ENCODE measurements at regions not wholly inside any gene's neighbourhood (a gene's known extent, or its start where the extent isn't known, plus 50 kb on each side); places are given as distances from the start of the nearest gene placed in this dataset.
"Not testable (repeated sequence)": the region's sequence is repeated elsewhere in the genome, so short reads cannot be mapped to it uniquely, and the experiment has no call there.

DNA sequence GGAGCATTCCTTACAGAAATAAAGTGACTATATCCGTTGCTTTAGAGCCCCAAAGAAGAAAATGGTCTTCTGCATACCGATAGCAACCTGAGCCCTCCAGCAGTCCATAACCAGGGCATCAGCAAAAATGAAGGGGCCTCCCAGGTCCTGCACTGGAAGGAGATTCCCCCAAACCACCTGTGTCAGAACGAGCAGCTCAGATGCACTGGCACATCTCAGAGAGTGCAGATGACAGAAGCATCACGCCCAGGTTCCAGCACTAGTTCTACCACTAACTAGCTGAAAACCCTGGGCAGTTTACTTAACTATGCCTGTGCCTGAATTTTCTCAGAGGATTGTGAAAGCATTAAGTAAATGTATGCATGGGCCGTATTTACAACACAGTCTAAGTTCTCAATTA is 466.7 kb upstream of the MYT1L start:
- no peak for DNase-seq (ENCODE audit: low read depth)

DNA sequence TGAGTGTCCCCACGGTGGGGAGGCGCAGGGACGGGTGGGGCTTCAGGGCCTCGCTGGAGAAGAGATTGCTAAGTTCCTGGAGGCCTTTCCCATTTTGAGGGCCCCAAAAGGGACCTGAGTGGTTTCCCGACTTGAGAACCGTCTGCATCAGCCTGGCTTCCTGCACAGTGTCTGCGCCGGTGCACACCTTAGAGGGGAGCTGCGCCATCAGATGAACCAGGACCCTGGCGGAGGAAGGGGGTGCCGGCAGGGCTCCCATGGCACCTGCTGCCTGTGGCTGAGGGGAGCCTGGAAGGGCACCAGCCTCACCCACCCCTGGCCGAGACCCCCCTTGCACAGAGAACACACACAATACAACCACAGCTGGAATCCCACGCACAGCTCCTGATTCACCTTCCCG is 465.1 kb upstream of the MYT1L start:
- DNase-seq (ENCODE audit: low read depth) = no peak

DNA sequence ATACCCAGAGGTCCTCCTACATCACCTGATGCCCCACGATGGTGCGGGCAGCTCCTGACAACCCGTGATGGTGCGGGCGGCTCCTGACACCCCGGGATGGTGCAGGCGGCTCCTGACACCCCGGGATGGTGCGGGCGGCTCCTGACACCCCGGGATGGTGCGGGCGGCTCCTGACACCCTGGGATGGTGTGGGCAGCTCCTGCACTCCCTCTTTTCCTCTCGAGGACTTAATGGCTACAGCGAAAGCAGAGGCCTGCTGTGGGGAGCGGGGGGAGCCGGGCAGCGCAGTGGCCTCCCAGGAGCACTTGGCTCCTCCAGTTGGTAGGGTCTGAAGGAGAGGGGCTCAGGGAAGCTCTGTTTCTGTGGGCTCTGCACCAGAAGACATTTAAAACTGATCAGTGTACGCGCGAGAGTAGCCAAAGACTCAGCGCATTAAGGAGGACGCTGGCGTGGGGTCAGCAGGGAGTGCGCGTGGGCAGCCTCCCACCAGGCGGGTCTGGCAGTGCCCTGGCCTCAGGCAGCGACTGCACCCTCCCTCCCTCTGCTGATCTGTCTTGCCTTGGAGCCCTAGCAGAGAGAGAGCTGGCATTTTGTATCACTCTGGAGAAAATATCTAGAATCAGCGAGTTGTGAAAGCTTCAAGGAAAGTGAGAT is 464.5 kb upstream of the MYT1L start:
- no peak for DNase-seq (ENCODE audit: low read depth)

DNA sequence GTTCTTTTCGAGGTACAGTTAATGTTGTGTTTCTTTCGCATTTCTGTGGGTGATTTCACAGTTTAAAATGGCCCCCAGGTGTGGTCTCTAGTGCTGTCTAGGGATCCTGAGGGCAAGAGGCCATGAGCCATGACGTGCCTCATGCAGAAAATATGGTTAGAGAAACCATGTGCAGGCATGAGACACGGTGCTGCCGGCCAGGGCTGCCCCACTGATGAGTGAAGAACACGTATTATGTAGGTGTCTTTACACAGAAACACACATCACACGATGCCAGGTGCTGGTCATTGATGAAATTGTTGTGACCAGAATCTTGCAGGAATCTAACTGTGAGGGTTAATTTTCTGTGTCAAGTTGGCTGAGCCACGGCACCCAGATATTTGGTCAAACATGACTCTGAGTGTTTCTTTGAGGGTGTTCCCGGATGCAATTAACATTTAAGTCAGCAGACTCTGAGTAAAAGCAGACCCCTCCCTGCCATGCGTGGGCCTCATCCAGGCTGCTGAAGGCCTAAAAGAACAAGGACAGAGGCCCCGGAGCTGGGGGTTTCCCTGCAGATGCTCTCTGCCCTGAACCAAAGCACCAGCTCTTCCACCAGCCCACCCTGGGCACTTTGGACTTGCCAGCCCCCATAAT is 463.0 kb upstream of the MYT1L start:
- DNase-seq (ENCODE audit: low read depth) = no peak

DNA sequence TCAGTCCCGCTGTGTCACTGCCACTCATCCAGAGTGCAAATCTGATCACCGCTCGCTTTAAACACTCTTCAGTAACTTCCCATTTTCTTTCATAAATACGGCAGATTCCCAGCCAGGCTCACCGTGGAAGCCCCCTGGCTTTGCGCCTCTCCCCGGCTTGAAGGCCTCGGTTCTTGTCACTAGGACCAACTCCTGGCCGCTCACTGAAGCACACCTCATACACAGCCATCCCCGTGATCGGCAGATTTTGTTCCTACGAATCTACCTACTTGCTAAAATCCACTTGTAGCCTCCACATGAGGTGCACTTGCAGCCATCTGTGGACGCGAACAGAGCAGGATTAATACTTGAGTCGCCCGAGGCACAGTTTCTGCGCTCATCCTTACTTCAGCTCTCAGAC is 462.4 kb upstream of the MYT1L start:
- no peak for DNase-seq (ENCODE audit: low read depth)

DNA sequence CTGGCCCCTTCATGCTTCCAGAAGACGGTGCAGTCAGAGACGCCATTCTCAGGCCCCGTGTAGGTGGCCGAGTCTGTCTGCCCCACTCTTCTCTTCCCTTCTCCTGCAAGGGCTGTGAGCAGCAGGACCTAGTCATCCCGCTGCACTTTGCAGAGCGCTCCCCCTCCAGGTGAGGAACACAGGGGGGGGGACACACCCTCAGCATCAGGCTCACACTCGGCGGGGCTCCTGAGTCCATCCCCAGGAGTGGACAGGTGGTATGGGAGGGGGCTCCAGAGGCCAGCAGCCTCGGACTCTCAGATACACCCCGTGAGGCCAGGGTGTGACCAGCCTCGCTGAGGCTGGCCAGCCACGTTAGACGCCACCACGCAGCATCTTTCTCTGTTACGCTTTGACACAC is 460.5 kb upstream of the MYT1L start:
- no peak for DNase-seq (ENCODE audit: low read depth)

DNA sequence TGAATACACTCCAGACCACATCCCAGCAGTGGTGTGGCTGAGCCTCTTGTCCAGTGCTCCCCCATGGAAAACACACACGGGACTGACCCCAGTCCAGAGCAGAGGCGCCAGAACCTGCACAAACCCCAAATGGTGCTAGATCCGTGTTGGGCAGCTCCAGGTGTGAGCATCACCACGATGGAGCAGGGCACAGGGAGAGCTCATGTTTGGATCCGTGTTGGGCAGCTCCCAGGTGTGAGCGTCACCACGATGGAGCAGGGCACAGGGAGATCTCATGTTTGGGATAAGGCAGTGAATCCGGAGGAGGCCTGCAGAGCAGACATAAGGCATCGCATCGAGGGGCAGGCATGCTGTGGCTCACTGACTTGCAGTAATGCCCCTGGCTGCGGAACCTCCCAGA is 460.0 kb upstream of the MYT1L start:
- no peak for DNase-seq (ENCODE audit: low read depth)

DNA sequence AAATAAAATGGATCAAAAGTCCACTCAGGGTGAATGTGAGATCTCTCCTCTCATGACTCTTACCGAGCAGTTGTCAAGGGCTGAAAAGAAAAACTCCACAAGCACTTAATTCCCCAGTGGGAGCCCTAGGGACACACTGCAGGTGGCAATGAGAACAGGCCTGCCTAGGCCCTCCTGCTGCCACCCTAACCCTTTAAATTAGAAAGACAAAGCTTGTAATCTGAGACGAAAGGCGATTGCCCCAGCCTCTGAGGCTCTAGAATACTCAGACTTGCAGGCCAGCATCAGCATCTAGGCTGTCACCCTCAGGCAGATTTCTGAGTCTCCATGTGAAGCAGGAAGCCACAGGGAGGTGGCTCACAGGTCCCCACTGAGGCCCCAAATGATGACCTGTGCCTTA is 457.0 kb upstream of the MYT1L start:
- DNase-seq (ENCODE audit: low read depth) = no peak

DNA sequence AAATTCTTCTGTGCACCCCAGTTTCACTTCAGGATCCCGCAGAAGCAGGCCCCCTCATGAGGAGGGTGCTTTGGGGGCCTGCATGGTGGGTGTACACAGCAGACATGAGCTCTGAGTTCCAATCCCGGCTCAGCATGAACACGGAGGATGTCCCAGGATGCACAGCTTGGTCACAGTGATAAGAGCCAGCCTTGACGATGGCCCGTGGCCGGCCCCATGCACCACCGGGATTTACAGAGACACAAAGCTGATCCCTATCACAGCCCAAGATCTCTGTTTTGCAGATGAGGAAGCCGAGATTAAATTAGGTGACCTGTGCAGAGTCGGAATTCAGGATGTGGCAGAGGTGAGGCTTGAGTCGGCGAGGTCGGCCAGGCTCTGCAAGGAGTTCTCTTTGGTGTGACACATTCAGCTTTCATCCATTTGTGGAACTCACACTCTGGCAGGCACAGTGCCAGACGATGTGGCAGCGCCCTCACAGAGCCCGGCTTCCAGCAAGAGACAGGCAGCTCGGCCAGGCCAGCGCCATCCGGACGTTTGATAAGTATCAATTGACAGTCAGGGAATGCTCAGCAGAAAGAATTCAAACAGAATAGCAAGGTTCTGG is 456.3 kb upstream of the MYT1L start:
- DNase-seq (ENCODE audit: low read depth) = no peak

DNA sequence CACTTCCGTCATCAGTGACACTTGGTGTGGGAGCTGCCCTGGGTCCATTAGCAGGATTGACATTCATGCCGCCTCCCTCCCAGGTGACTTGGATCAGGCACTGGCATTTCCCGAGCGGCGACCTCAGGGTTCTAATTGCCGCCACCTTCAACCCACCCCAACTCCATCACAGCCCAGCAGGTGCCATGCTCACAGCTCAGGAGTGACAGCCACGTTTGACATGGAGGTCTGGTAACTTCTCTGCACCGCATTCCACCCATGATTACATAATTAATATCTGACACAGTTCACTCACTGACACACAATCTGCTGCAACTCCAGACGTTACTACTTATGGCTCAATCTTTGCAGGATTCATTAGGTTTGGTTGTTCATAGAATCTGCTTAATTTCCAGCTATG is 450.9 kb upstream of the MYT1L start:
- no peak for DNase-seq (ENCODE audit: low read depth)

DNA sequence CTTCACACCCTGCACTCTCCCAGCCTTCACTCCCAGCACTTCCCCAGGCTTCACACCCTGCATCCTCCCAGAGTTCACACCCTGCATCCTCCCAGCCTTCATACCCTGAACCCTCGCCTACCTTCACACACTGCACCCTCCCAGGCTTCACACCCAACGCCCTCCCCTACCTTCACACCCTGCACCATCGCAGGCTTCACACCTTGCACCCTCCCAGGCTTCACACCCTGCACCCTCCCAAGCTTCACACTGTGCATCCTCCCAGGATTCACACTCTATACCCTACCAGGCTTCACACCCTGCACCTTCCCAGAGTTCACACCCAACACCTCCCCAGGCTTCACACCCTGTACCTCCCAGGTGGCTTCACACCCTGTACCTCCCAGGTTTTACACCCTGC is 448.7 kb upstream of the MYT1L start:
- DNase-seq (ENCODE audit: low read depth) = no peak

DNA sequence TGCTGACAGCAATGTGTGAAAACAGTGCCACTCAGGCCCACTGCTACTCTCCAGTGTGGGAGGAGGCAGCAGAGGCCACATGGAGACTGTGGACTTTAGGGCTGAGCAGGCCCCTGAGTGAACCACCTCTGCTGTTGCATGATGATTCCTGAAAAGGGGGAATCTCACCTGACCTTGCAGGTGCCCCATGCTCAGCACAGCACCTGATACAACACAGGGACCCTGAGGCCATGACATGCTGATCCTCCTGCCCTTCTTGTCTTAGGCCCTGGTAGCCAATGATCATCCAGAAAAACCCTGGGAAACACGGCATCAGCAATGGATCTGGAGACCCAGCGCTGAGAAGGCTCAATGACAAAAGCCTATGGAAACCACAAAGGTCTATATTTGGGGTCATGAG is 446.8 kb upstream of the MYT1L start:
- DNase-seq (ENCODE audit: low read depth) = no peak

DNA sequence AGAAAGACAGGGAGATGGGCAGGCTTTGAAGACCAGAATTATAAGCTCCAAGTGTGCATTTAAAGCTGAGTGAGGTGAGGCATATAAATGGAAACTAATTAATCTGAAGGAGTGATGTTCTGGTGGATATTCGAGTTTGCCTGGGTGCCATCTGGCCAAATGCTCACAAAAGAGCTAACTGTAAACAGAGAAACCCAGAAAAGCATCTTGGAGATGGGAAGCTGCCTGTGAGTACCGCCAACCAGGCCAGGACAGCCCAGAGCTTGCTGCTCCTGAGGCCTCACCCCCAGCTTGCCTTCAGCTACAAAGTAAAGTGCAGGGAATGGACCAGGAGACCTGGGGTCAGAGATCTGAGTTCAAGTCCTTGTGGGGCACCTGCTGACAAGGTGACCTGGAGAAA is 446.1 kb upstream of the MYT1L start:
- no peak for DNase-seq (ENCODE audit: low read depth)

DNA sequence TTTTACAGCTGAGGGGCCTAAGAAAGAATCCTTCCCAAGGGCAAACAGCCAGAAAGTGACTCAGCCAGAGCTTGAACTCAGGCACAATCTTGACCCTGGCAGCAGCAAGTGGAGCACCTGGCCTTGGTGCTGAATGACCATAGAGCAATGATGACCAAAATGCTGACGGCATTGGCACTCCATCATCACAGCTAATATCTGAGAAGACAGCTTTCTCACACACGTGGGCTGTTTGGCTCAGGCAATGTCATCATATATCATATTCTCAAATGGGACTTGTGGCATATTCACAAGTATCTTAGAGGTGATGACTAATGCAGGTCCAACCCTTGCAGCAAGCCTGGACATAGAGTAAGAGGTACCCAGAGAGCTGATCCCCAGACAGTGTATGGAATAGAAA is 443.9 kb upstream of the MYT1L start:
- DNase-seq (ENCODE audit: low read depth) = no peak

DNA sequence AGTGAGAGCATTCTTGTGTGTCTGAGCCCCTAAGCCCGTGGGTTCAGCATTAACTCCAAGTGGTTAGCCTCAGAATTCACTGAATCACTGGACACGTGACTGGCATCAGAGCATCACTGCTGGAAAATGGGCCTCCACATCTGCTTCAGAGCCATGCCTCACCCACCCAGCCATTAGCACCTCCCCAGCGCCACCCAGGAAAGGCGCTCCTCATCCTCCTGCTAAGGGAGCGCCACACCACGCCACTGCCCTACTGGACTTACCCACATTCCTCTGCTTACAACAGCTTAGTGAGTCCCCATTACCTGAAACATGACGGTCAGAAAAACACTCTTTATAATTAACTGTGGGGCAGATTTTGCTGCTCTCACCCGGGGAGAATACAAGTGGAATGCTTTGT is 442.6 kb upstream of the MYT1L start:
- no peak for DNase-seq (ENCODE audit: low read depth)

DNA sequence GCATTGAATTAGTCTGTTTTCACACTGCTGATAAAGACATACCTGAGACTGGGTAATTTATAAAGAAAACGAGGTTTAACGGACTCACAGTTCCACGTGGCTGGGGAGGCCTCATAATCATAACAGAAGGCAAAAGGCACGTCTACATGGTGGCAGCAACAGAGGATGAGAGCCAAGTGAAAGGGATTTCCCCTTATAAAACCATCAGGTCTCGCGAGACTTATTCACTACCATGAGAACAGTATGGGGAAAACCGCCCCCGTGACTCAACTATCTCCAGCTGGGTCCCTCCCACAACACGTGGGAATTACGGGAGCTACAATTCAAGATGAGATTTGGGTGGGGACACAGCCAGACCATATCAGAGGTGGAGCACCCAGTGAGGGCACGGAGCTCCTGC is 442.0 kb upstream of the MYT1L start:
- not testable (repeated sequence) for DNase-seq (ENCODE audit: low read depth)

DNA sequence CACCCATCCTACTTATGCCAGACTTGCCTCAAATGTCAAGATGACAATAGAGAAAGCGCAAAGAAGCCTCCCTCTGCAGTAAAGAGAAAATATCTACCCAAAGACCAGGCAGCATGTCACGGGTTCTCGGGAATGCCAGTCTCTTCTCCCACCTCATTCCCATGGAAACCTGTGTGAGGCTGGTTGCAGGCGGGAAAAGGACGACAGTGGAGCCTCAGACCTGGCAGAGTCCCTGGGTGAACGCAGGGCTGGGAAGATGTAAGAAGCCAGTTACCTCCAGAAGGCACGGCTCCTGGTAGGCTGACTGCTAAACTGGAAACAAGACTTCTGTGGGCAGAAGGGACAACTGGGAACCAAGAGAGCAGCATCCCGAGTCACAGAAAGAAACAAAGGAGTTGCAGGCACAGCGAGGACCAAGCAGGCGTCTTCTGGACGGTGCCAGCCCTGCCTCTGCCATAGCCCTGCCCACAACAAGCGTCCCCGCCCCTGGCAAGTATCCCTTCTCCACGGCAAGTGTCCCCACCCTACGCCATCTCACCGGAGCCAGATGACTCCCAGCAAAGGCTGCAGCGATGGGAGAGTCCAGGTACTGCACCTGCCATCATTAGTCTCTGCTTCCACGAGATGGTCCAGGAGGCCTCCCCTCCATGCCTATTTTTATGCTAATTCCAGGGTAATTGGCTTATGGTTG is 440.8 kb upstream of the MYT1L start:
- DNase-seq (ENCODE audit: low read depth) = no peak

DNA sequence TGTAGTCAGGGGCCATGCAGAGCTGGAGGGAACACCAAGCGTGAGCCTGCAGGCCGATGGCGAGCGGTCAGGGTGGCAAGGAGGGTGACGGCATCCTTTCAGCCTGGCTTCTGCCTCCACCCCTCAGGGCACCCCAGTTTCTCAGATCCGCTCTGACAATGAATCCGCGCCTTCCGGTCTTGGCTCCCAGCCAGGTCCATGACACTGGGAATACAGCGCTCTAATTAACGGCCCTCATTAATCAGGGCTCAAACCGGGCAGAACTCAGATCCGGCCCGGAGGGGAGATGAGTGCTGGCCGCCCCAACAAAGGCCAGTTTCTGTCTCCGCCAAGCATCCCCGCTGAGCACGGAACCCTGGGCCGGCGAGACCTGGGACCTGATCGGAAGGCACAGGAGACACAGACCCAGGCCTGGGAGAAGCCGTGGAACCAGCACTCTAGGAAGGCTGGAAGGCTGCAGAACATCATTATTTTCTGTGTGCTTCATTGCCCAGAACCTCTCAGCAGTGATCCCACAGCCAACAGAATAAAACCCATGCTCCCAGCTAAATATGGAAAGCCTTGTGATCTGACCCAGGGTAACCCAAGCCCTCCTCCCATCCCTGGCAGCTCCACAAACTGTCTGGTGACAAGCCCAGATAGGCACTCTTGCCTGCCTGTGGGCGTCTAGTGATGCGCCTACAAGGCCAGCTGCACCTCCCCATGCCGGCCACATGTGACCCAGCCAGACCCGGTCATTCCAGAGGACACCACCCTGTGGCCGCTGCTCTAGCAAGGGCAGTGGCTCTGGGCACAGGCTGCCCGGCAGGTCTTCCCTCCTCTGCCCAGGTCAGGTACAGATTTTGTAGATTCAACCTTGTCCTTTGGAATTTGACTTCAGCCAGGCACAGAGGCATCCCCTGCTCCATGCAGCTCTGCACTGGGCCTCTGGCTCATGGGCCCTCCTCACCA is 438.7 kb upstream of the MYT1L start:
- no peak for DNase-seq (ENCODE audit: low read depth)

DNA sequence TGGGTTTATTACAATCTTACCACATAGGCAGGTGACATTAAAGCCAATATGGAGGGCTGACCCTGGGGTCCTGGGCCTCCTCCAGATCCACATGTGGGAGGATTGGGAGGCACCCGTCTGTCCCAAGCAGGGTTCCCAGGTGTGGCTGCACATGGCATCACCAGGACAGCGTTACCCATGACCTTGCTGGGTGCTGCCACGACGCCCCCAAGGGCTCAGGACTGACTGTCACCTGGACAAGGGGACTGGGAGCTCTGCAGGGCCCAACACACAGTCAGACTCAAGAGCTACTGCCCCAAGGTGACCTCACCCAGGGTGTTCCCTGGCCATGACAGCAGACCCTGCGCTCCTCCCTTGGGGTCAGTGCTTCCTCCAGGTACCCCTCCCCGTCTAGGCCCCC is 437.4 kb upstream of the MYT1L start:
- DNase-seq (ENCODE audit: low read depth) = no peak

DNA sequence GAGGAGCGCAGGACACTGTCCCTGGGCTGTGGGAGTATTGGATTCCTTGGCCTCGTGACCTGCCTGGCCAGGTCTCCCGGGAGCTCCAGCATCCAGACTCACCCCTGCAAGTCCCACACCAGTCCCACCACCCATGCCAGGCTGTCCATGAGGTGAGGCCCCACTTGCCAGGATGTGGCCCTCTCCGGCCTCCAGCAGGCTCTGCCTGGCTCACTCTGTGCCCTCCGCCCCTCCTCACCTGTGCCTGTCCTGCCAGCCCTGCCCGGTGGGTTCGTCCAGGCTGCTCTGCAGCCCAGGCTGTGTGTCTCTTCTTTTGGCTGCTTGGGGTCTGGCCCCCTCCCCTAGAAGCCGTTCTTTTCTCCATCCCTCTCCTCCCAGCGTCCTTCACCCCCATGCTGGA is 436.8 kb upstream of the MYT1L start:
- DNase-seq (ENCODE audit: low read depth) = no peak

DNA sequence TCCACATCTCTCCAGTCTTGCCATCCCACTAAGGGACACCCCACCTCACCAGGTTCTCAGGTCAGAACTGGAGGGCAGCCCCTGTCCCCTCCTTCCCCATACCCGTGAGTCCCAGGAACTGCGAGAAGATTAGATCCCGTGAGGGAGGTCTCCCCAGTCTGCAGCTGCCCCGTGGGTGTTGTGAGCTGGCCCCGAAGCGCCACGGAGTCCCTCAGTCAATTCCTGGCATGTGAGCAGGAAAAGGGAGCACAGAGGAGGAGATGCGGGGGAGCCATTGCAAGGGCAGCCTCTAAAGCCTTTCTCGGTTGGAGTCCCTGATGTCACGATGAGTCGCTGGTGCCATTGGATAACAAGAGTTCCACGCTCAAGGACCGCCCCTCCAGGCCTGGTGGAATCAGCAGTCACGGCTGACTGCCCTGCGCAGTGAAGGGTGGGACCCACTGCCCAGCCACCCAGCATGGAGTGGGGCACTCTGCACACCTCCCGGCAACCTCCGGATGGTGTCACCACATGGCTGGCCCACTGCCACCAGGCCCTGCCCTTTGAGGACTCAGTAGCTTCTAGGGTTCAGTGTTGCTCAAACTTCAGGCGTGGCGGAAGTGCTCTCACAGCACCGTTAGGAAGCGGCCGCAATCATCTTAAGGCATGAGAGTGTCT is 434.9 kb upstream of the MYT1L start:
- DNase-seq (ENCODE audit: low read depth) = no peak
